DMS114 treated with DMSO at 0.1 percent for 48 hours (cell line): ENCODE measurements at regions not wholly inside any gene's neighbourhood (a gene's known extent, or its start where the extent isn't known, plus 50 kb on each side); places are given as distances from the start of the nearest gene placed in this dataset.
"Not testable (repeated sequence)": the region's sequence is repeated elsewhere in the genome, so short reads cannot be mapped to it uniquely, and the experiment has no call there.

Source experiments
- DNase-seq: peaks from one replicate; lab custom pipeline; 2025; ENCODE audit not compliant: unreplicated experiment; lab: John Stamatoyannopoulos, UW

DNA sequence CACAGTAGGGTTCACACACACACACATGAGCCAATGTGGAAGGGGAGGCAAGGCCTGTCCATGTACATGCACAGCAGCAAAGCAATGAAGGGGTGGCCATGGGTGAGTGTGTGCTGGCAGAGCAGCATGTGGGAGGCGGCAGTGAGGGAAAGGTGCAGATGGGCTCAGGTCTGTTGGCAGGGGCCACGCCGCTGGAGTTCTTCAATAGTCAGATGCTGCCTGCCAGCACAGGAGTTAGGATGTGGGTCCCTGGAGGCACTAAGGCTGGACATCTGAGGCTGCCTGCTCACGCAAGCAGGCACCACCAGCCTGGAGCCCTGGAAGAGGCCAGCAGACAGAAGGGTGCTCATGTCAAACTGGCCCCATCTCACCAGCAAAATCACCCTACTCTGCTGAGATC lies 1304.9 kb downstream of the DSC3 start:
- DNase-seq: no peak

DNA sequence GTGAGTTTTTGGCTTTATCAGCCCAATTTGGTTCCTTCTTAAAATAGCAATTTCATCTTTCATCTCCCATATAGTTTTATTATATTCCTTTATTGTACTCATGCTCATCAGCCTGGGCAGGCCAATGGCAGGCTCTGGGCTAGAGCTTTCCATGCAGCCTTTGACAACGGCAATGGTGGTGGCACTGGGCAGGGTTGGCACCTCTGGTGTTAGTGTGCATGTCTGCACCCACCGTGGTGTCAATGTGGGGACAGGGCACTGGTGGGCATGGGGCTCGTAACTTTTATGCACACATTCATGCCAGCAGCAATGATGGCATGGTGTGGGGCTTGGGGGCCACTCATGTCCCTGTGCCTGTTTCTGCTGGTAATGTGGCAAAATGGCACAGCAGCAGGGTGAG lies 1305.4 kb downstream of the DSC3 start:
- no peak for DNase-seq

DNA sequence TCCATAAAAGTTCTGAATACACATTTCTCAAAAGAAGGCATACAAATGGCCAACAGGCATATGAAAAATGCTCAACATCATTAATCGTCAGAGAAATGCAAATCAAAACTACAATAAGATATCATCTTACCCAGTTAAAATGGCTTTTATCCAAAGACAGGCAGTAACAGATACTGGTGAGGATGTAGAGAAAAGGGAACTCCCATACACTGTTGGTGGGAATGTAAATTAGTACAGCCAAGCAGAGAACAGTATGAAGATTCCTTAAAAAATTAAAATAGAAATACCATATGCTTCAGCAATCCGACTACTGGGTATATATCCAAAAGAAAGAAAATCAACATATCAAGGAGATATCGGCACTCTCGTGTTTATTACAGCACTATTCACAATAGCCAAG lies 1312.5 kb downstream of the DSC3 start:
- DNase-seq: no peak

DNA sequence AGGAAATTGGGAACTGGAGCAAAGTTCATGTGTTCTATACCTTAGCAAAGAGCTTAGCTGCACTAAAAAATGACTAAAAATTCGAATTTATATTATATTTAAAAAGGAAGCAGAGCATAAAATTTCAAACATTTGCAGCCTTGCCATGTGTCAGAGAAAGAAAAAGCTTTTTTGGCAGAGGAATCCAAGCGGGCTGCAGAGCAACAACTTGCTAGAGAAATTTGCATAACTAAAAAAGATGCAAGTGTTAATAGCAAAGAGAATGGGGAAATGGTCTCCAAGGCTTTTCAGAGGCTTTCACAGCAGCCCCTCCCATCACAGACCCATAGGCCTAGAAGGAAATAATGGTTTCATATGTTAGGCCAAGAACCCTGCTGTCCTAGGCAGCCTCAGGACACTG lies 1315.9 kb downstream of the DSC3 start:
- DNase-seq: no peak

DNA sequence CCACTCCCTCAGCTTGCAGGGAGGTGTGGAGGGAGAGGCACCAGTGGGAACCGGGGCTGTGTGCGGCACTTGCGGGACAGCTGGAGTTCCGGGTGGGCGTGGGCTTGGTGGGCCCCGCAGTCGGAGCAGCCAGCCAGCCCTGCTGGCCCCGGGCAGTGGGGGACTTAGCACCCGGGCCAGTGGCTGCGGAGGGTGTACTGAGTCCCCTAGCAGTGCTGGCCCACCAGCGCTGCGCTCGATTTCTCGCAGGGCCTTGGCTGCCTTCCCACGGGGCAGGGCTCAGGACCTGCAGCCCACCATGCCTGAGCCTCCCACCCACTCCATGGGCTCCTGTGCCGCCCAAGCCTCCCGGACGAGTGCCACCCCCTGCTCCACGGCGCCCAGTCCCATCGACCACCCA lies 1319.1 kb downstream of the DSC3 start:
- DNase-seq: not testable (repeated sequence)

DNA sequence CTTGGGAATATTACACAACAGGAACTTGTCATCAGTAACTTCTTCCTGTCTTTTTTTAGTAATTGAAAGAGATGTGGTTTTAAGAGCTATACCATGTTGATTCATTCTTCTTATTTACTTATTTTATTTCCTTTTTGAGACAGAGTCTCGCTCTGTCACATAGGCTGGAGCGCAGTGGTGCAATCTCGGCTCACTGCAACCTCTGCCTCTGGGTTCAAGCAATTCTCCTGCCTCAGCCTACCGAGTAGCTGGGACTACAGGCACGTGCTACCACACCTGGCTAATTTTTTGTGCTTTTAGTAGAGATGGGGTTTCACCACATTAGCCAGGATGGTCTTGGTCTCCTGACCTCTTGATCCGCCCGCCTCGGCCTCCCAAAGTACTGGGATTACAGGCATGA lies 1326.6 kb downstream of the DSC3 start:
- DNase-seq: not testable (repeated sequence)

DNA sequence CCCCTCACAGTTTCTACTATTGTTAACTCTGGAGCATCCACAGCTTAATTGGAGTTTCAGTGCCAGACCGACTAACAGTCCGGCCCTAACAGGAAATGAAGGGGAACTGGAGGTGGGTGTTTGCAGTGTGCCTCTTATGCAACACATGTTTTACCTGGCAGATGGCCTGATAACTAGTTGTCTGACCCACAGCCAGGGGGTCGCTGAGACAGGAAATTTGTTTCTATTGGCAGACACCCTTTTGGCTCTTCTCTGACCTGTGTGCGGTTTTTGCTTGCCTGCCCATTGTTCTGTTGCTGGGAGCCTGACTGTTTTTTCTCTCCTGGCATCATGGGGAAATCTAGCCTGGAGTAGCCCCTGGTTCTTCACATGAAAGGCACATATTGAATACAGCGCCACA lies 1329.8 kb downstream of the DSC3 start:
- no peak for DNase-seq

DNA sequence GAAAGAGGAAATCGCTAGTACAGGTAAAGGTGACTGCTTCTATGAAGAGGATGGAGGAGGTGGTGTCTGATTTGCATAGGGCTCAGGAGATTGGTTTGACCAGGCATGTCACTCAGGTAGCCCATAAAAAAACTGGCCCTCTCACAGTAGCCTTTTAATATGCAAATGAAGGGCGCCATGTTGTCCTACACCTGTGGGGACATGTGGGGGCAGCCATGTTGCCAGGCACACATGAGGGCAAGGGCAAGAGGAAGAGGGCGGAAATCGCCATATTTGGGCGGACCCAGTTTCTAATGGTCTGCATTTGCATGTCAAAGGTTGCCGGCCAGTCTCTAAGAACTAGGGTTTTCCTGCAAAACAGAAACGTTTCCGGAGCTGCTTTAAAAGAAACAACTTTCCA lies 1330.6 kb downstream of the DSC3 start:
- no peak for DNase-seq

DNA sequence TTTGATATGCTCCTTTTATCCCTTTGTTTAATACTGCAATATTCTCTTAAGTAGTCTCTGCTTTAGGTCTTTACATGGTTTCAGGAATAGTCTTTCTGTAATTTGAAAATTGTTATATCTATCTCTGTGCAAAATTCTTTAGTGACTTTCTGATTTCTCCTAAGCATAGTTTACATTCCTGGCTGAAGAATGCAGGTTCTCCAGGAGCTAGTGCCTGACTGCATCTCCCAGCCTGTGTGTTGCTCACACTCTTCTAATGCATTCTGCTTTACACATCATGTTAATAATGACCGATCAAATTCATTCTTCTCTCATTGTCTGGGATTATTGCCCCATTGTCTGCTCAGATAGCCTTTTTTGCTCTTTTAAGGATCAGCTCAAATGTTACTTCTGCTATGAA lies 1349.2 kb downstream of the DSC3 start:
- no peak for DNase-seq

DNA sequence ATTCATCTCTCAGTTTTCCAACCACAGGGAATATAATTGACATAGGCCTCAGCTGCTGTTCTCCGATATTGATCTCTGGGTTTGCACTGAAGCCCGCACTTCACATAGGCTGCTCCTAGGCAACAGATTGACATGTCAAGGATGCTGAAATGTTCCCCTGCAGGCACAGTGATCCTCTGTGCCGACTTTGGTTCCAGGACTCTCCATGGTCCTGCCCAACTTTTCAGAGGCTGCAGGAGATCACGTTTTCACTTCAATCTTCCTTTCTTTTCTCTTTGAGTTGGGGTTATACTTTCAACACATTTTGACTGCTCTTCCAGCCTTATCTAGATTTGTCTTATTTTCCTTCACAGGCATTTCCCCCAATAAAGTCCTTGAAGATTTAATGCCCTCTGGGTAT lies 1361.0 kb downstream of the DSC3 start:
- no peak for DNase-seq

DNA sequence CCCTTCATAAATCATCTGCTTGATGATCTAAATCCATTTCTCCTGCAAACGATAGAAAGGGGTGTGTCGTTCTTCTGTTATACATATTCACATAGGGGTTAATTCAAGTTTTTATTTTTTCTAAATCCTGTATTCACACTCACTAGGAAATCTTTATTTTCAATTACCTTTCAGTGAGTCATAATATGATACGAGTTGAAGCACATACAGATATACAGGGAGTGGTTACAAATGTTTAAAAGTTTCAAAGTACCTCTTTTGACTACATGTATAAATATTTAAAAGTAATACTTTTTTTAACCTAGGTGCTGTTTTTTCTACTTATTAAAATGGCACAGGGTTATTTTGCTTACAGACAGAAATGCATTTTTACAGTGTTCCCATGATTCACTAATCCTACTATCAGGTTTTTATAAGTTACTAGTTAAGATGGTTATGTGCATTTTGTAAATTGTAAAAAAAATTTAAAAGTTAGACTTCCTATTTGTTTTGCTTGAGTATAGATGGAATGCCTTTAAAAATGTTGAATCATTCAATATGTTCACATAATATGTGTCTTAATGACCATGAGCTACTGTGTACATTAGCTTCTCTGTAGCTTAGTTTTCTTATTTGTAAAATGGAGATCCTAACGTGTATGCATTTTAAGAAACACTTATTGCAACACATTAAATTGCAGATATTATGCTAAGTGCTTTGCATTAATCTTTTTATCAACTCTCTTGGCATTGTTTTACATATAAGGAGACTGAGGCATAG lies 1378.1 kb downstream of the DSC3 start:
- no peak for DNase-seq

DNA sequence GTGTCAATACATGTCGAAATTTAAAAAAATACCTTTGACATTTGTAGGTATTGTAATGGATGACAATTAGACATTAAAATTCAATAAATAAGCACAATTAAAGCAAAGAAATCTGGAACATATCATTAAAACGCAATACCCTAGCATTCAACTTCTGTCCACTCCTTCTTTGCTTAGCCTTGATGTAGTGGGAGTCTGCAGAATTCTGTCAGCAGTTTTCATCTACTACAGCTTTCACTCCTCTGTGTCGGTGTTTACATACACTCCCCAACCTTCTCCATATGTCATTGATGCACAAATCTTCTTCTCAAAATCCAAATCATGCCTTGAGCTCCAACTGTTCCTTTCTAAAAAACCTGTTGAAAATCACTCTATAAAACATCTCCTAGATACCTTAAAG lies 1380.6 kb downstream of the DSC3 start:
- no peak for DNase-seq

DNA sequence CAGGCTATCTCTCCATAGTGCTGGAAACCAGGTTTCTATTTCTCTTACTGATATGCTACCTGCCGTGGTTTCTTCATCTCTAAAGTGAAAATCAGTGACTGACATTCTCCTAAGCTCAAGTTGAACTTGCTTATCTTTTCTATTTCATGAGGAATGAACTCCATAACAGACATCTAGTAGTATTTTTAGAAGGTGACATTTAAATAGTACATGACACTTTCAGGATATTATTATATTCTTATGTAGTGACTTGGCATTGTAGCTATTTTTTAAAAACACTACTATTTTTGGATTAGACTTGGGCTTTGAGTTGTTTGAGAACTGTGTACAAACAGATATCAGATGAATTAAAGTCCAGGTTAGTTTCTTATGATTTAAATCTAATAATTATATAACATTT lies 1381.8 kb downstream of the DSC3 start:
- no peak for DNase-seq

DNA sequence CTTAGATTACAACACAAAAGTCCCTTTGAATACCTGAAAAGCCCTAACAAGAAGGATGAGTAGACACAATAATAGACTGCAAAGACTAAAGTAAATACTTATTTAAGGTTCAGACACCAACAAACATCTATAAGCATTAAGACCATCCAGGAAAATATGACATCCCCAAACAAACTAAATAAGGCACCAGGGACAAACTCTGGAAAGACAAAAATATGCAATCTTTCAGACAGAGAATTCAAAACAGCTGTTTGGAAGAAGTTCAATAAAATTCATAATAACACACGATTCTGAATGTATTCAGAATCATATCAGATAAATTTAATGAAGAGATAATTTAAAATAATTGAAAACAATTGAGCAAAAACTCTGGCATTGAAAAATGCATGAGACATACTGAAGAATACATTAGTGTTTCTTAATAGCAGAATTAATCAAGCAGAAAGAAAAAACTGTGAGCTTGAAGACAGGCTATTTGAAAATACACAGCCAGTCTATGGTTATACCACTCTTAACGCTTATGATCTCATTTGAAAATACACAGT lies 1388.8 kb downstream of the DSC3 start:
- no peak for DNase-seq

DNA sequence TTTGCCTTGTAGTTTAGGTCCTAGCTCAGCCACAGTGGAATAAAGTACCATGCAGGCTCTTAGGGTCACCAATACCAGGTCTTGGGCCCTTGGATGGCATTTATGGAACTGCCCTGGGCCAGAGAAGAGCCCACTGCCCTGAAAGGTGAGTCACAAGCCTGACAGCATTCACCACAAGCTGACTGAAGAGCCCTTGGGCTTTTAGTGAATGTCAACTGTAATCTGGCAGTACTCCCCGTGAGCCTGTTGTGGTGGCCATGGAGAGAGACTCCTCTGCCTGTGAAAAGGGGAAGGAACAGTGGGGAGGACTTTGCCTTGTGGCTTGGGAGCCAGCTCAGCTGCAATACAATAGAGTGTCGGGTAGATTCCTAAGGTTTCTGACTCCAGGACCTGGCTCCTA lies 1389.7 kb downstream of the DSC3 start:
- DNase-seq: no peak

DNA sequence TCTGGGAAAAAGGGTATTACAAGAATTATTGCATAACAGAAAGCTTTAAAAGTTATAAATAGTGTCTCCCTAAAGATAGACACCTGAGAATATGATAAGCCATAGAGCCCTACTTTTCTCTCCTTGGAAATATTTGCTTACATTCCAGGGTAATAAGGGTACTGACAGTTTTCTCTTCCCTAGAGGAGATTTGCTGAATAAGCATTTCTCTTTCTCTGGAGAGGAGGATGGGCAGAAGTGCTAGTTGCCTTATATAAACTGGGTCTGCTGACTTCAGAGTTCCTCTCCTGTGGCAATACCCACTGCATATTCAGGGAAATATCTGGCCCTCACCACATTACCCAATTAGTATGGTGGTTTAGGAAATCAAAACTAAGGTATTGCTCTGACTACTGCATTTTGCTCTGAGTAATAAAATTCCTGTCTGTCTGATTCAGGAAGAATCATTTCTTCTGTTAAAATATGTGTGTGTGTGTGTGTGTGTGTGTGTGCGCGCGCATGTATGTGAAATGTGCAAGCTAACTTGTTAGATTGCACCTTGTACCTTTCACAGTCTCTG lies 1391.3 kb downstream of the DSC3 start:
- DNase-seq: no peak

DNA sequence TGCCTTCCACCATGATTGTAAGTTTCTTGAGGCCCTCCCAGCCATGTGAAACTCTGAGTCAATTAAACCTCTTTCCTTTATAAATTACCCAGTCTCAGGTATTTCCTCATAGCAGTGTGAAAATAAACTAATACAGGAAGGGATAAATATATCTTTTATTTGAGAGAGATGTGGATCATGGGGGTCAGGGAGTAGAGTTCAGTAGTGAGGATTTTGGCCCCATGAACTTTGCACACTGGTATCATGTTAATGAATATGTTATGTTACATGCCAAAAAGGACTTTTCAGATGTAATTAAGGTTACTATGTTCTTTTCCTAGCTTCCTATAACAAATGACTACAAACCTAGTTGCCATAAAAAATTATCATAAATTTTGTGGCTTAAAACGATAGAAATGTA lies 1393.7 kb downstream of the DSC3 start:
- no peak for DNase-seq

DNA sequence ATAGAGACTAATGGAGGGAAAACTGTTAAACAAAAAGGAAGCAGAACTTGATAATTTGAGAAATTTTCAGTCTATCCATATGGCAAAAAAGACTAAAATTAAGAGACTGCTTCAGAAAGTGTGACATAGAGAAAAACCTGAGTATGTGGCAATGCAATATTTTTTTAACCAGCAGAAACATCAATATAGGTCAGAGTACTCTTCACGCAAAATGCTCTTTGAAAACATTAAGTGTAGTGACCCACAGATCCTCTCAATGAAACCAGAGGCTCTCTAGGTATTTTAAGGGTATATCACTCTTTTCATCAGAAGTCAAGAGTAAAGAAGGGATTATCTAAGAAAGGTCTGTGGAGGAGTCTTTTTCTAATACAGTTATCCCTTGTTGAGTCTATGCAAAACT lies 1394.8 kb downstream of the DSC3 start:
- no peak for DNase-seq

DNA sequence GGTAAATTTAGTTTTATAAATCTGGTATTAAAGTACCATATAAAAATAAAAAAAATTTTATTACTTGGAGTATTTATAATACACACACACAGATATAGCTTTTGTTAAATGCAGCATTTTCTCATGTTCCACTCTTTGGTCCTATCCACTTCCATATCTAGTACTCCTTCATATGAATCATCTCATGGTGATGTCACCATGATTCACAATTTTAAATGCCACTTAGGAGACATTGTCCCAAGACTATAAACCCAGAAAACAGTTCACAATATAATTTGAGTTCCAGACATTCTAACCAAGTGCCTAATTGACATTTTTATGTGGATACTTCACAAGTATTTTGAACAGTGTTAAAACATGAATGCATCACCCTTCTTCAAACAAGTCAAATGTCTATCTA lies 1398.3 kb downstream of the DSC3 start:
- DNase-seq: no peak

DNA sequence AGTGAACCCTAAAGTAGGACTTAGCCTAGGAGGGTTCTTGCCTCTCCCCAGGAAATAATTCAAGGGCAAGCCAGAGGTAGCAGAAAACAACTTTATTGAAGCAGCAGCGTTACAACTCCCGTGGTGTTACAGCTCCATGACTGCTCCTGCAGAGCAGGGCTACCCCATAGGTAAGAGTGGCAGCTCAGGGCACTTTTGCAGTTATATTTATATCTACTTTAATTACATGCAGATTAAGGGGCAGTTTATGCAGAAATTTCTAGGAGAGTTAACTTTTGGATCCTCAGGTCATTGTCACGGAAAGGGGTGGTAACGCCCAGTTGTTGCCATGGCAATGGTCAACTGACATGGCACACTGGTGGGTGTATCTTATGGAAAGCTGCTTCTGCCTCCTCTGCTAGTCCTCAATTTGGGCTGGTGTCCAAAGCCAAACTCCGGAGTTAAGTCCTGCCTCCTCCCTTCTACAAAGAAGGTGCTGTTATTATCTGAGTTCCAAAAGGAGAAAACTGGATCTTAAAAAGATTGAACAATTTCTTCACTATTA lies 1413.0 kb downstream of the DSC3 start:
- DNase-seq: no peak

DNA sequence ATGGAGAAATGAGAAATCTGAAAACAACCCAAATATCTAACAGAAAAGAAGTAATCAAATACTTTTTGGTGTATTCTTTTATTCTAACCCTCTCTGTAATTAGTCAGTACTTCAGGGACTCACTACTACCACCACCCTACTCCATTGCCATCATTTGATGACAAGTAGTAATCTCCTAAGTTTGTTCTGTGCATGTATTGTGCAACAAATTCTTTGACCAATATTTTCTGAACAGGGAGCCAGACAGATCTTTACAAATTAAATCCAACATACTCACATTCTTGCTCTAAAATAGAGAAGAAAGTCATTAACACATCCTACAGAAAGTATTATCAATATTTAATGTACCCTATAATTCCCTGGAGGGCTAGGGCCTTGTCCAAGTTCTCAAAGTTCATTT lies 1416.4 kb downstream of the DSC3 start:
- DNase-seq: no peak

DNA sequence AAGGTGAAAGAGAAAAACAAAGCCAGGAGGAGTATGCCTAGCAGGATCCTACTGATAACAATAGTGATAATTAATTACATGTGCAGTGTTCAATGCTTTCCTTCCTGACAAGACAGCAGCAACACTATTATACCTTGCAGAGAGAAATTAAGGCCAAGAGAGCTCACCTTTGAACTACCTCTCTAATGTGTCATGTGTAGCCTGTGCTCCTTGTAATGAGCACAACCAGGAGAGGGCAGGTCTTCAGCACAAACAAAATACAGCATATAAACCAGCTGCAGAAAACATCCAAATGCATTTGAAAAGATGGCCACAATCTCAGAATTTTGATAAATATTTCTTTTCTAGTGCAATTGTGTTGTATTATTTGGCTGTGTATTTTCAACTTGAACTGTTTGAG lies 1425.7 kb downstream of the DSC3 start:
- no peak for DNase-seq

DNA sequence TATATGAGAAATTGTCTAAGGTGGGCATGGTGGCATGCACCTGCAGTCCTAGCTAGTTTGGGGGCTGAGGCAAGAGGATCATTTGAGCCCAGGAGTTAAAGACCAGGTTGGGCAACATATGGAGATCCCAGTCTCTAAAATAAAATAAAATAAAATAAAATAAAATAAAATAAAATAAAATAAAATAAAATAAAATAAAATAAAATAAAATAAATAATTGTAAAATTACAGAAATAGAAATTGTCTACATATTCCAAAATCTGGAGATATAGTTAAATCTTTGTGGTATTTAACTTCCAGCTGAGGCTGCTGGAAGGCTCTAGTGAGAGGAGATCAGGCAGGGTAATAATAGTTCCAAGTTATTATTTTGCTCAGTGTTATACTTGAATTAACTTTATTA lies 1432.1 kb upstream of the CDH2 start:
- no peak for DNase-seq
